OCI-LY3 (cell line): ENCODE measurements at regions not wholly inside any gene's neighbourhood (a gene's known extent, or its start where the extent isn't known, plus 50 kb on each side); places are given as distances from the start of the nearest gene placed in this dataset.

Experiments
- EZH2phosphoT487 ChIP-seq: fragments of 200-600 bp; shearing (Covaris generic); IDR thresholded peaks from 2 replicates; pipeline ENCODE4 v1.6.1; 2018; ENCODE audit warnings: antibody characterized with exemption, mixed run types, low read depth
- TF ChIP-seq, protein P1 (sequence below): fragments of 200-600, 300-600 bp; sonication (generic); IDR thresholded peaks from 2 replicates; pipeline ENCODE4 v1.5.1; 2014; ENCODE audit warnings: antibody characterized with exemption, low read length, low read depth

DNA sequence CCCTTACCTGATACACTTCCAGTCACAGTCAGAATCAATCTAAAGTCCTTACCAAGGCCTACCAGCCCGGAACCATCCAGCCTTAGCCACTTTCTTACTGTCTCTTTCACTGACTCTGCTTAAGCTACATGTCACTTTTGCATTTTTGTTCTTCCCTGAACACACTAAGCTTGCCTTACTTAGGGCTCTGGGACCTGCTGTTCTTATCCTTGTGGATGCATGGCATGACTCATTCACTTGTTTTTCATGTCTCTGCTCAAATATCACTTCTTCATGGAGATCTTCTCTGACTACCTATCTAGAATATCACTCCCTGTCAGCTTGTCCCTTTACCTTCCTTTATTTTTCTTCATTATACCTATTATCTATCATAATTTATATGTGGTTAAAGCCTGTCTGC is 65.6 kb upstream of the ZDHHC17 start:
- TF ChIP-seq, protein P1, sequence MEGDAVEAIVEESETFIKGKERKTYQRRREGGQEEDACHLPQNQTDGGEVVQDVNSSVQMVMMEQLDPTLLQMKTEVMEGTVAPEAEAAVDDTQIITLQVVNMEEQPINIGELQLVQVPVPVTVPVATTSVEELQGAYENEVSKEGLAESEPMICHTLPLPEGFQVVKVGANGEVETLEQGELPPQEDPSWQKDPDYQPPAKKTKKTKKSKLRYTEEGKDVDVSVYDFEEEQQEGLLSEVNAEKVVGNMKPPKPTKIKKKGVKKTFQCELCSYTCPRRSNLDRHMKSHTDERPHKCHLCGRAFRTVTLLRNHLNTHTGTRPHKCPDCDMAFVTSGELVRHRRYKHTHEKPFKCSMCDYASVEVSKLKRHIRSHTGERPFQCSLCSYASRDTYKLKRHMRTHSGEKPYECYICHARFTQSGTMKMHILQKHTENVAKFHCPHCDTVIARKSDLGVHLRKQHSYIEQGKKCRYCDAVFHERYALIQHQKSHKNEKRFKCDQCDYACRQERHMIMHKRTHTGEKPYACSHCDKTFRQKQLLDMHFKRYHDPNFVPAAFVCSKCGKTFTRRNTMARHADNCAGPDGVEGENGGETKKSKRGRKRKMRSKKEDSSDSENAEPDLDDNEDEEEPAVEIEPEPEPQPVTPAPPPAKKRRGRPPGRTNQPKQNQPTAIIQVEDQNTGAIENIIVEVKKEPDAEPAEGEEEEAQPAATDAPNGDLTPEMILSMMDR = no peak
- no peak for TF ChIP-seq EZH2phosphoT487
